Type B pancreatic cell (in vitro differentiated cells): ENCODE measurements at regions not wholly inside any gene's neighbourhood (a gene's known extent, or its start where the extent isn't known, plus 50 kb on each side); places are given as distances from the start of the nearest gene placed in this dataset.

Experiments
- DNase-seq: peaks from one replicate; pipeline ENCODE4 v3.0.0; 2021; ENCODE audit warnings: mixed read lengths; ENCODE audit not compliant: unreplicated experiment; ENCODE audit errors: extremely low spot score
- H3K27ac Mint-ChIP-seq: 2 replicates; pipeline ENCODE4 v1.8.0; 2021; ENCODE audit warnings: mild to moderate bottlenecking, mixed read lengths
- H3K27me3 Mint-ChIP-seq: 2 replicates; pipeline ENCODE4 v1.8.0; 2021; ENCODE audit warnings: mixed read lengths
- H3K36me3 Mint-ChIP-seq: 2 replicates; pipeline ENCODE4 v1.8.0; 2021; ENCODE audit warnings: mixed read lengths
- H3K4me1 Mint-ChIP-seq: one replicate; pipeline ENCODE4 v1.8.0; 2021; ENCODE audit warnings: mixed read lengths; ENCODE audit not compliant: unreplicated experiment
- H3K4me3 Mint-ChIP-seq: 2 replicates; pipeline ENCODE4 v1.8.0; 2021; ENCODE audit warnings: mild to moderate bottlenecking, mixed read lengths
- H3K9me3 Mint-ChIP-seq: 2 replicates; pipeline ENCODE4 v1.8.0; 2021; ENCODE audit warnings: mixed read lengths
- CTCF ChIP-seq: fragments of 200-600 bp; sonication (generic); conservative IDR thresholded peaks from 2 replicates; pipeline ENCODE4 v1.5.0; 2021; ENCODE audit warnings: antibody characterized with exemption, mild to moderate bottlenecking

GRCh38 chr2:19702267-19702666, 199.5 kb downstream of the TTC32 start:
- Mint-ChIP-seq H3K27me3 (peaks cover 13% of the 10 kb centered on the region), H3K27ac (no peak overlapping the region), H3K4me1 (peaks cover 12% of the 10 kb centered on the region), H3K4me3 (no peak overlapping the region), H3K36me3 (no peaks in the 10 kb centered on the region), H3K9me3 (peaks cover 18% of the 10 kb centered on the region)
- TF ChIP-seq CTCF: no peak
- DNase-seq: no peak

- TF ChIP-seq CTCF: no peak
- Mint-ChIP-seq H3K9me3 (peaks cover 17% of the 10 kb centered on the region), H3K4me3 (no peak overlapping the region), H3K4me1 (peaks cover 12% of the 10 kb centered on the region), H3K36me3 (no peaks in the 10 kb centered on the region), H3K27ac (no peak overlapping the region), H3K27me3 (peaks cover 9% of the 10 kb centered on the region)
- no peak for DNase-seq
Observed at GRCh38 chr2:19700861-19701585, 200.8 kb downstream of the TTC32 start.

GRCh38 chr2:19697131-19697530, 204.7 kb downstream of the TTC32 start:
- TF ChIP-seq CTCF: no peak
- Mint-ChIP-seq H3K36me3 (no peaks in the 10 kb centered on the region), H3K27ac (no peak overlapping the region), H3K4me1 (peaks cover 12% of the 10 kb centered on the region), H3K27me3 (peaks cover 17% of the 10 kb centered on the region), H3K9me3 (peaks cover 21% of the 10 kb centered on the region), H3K4me3 (no peak overlapping the region)
- no peak for DNase-seq

- Mint-ChIP-seq H3K27me3 (peaks cover 16% of the 10 kb centered on the region), H3K36me3 (no peaks in the 10 kb centered on the region), H3K4me3 (no peak overlapping the region), H3K27ac (no peak overlapping the region), H3K4me1 (peaks cover 12% of the 10 kb centered on the region), H3K9me3 (peaks cover 12% of the 10 kb centered on the region)
- no peak for DNase-seq
- no peak for TF ChIP-seq CTCF
Observed at GRCh38 chr2:19695706-19696105, 206.1 kb downstream of the TTC32 start.

GRCh38 chr2:19691892-19692291, 209.9 kb downstream of the TTC32 start:
- Mint-ChIP-seq H3K36me3 (no peaks in the 10 kb centered on the region), H3K4me3 (no peak overlapping the region), H3K27me3 (peaks cover 18% of the 10 kb centered on the region), H3K27ac (no peak overlapping the region), H3K4me1 (no peaks in the 10 kb centered on the region), H3K9me3 (peaks cover 6% of the 10 kb centered on the region)
- no peak for DNase-seq
- no peak for TF ChIP-seq CTCF
